GM19025 (cell line): ENCODE measurements at regions not wholly inside any gene's neighbourhood (a gene's known extent, or its start where the extent isn't known, plus 50 kb on each side); places are given as distances from the start of the nearest gene placed in this dataset.
"Not testable (repeated sequence)": the region's sequence is repeated elsewhere in the genome, so short reads cannot be mapped to it uniquely, and the experiment has no call there.

Source experiments
- ATAC-seq: cut with Tn5 transposase; IDR thresholded peaks from one replicate; pipeline ENCODE4 v1.9.1; 2021; ENCODE audit warnings: mild to moderate bottlenecking, low read depth, moderate library complexity; ENCODE audit not compliant: unreplicated experiment

DNA sequence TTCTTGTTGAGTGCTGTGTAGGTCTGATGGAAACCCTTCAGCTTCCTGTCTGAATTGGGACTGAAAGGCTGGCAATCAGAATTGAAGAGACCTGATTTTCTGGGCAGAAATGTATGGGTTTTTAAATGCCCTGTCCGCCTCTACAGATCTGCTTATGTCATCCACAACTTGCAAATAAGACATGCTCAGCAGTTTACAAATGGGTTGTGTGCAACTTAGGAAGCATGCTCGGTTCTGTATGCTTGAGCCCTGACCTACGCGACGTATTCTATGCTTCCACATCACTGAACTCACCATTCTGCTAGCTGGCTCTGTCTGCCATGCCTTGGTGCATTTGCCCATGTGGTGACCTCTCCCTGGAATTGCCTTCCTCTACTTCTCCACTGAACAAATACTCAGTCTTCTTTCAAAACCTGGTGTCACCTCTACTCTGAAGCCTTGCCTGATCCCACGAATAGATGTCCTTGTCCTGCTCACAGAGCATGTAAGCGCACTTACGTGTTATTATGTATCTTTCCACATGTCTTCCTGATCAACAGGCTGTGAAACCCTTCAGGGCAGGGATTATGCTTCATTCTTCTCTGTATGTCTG, 194.2 kb downstream of the ERCC6L2 start:
- no peak for ATAC-seq

DNA sequence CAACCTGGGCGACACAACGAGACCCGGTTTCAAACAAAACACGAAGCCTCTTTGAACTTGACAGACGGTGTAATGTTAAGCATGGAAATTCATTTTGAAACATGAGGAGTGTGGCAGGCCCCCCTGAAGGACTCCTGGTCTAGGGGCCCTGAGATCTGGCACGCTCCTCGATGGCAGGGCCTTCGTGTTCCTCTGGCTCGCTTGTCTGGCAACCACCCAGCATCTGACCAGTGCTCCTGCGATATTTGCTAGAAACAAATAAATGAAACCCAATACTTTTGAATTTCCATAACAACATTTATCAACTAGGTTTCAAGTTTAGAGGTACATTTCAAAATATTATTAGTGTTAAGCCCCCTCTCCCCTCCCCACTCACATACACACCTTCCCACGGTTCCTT, 193.0 kb downstream of the ERCC6L2 start:
- ATAC-seq = no peak

DNA sequence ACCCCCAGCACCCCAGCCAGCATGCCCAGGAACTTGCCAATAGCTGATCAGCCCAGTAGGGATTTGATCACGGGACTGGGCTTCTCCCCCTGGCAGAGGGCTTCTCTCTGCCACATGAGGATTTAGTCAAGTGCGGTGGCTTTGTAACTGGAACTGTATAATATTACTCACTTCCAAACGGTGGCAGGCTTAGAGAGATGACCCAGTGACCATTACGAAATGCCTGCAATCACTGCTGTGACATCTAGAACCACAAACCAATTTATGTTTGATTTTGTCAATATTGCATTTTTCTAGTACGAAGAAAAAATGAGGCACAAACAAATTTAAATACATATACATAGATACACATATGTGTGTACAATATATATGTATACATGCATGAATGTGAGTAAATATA, 192.1 kb downstream of the ERCC6L2 start:
- no peak for ATAC-seq

DNA sequence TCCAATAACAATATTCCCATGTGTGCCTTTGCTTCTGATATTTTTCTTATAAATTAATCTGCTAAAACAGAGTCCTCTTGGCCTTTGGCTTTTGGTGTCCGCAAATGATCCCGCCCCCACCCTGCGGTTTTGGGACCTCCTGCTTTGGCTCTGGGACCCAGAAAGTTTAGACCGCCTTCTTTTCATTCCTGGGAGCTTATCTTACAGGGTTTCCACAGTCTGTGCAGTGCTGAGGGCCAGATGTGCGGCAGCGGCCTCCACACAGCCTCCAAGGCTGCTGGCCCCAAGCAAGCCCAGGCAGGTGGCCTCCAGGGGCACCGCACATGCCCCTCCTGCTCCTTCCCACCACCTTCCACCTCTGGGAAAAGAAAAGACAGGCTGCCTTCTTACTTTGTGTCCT, 191.5 kb downstream of the ERCC6L2 start:
- no peak for ATAC-seq

DNA sequence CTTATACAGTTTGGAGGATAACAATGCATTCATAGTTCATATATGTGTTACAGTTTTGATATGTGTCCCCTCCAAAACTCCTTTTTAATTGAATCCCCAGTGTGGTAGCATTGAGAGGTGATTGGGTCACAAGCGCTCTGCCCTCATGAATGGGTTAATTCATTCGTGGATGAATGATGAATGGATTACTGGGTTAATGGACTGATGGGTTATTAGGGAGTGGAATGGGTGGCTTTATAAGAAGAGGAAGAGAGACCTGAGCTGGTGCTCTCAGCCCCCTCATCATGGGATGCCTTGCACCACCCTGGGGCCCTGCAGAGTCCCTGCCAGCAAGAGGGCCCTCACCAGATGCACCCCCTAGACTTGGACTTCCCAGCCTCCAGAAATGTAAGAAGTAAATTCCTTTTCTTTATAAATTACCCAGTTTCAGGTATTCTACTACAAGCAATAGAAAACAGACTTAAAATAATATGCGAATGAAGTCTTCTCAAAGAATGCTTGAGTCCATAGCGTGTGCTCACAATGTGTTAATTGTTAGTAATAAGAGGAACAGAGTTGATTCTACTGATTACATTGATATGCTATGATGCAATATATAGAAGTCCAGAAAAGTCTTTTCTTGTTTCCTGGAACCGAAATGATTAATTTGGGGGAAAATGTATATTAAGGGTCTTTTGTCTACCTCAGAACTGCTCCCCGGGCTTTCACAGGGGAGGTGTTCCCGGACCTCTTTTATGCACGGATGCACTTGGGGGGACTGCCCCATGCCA, 190.2 kb downstream of the ERCC6L2 start:
- no peak for ATAC-seq

DNA sequence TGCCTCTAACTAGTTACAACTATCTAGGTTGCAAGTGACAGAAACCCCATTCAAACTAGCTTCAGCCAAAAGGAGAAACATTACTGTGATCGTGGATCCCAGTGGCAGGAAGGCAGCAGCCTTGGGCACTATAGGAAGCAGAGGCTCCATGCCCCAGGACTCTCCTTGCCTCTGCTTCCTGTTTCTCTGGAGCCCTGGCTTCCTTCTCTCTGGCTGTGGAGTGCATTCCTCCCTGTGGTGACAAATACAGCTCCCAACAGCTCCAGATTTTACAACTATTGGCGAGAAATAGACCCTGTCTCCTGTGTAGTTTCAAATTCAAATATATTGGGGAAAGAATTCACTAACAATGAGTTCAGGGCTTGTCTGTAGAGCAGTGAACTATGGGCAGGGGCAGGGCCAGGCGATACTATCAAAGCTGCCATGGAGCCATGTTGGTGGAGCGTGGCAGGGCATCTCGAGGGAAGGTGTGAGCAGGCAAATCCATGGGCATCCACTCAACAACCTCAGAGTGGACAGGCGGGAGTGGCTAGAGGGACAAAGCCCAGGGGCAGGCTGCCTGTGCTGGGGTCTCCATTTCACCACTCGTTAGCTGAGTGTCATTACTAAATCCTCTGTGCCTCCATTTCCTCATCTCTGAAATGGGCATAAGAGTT, 189.5 kb downstream of the ERCC6L2 start:
- ATAC-seq = no peak

DNA sequence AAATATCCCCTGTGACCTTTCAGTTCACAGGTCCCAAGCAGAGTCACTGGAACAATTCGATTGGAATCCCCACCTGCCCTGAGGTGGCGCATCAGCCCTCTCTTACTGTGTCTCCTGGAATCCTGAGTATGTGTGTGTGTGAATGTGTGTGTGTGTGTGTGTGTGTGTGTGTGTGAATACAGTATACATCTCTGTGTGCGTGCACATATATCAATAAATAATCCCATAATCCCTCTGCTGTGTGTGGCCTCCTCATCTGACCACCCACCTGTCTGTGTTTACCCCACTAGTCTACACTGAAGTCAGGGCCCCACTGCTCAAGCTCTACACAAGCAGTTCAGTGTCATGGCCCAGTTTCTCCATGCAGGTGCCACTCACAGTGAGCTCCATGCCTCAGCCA, 187.4 kb downstream of the ERCC6L2 start:
- no peak for ATAC-seq

DNA sequence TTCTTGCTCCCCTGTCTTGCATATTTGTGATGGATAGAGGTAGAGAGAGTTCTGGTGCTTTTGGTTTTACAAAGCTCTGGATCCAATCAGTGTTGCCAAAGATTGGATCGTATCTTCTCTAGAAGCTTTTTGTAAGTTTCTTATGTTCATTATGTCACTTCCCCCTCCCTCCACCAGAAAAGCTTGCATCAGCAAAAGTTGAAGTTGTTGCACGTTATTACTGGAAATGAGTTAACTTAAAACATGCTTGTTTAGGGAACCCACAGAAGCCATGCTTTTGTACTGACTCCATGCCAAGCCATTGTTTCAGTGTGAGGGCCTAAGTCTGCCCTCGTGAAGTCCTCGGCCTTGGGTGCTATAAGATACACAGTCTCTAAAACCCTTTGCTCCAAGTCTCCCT, 186.5 kb downstream of the ERCC6L2 start:
- no peak for ATAC-seq

DNA sequence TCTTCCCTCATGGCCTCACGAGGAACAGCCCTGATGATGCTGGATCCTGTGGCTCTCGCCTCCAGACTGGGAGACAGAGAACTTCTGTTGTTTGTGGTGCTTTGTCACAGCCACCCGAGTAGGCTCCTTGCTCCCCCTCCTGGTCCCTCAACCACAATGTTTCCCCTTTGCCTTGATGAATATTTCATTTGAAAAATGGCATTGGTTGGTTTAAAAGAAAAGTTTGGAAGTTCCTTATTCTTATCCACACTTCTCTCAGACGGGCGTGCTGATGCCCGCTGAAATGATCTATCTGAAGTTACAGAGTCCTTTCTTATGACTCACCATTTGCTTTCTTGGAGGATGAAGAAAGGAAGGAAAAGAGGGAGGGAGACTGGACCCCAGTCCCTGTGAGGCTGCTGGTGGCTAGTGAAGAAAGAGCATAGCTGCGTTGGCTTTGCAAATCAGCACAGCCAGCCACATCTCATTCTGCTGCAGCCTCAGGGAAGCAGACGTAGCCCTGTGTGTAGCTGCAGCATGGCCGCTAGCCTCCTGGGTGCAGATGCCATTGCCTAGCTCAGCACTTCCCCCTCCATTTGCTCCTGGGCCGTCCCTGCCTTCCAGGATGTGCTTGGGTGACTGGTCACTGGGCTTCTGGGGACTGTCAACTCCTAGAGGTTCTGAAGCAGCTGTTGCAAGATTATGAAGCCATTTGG, 185.9 kb downstream of the ERCC6L2 start:
- no peak for ATAC-seq

DNA sequence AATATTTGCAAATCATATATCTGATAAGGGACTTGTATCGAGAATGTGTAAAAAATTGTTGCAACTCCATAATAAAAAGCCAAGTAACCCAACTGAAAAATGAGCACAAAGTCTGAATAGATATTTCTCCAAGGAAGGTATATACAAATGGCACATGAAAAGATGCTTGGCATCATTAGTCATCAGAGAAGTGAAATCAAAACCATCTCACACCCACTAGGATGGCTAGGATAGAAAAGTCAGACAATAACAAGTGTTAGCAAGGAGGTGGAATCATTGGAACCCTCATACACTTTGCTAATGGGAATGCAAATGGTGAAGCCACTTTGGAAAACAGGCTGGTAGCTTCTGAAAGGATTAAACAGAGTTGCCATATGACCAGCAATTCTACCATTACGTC, 182.7 kb downstream of the ERCC6L2 start:
- ATAC-seq = no peak

DNA sequence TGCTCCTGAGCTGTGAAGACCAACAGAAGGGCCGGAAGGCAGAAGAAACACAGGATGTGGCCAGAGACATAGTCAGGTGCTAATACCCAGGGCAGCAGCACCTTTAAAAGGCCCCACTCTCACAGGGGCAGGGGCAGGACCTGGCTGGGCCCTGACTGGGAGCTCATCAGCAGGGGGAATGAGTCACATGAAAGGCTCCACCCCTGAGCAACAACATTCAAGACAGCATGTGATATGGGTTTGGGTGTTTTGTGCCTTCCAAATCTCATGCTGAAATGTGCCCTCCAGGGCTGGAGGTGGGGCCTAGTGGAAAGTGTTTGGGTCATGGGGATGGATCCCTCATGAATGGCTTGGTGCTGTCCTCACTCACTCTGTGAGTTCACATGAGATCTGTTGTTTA, 181.7 kb downstream of the ERCC6L2 start:
- no peak for ATAC-seq

DNA sequence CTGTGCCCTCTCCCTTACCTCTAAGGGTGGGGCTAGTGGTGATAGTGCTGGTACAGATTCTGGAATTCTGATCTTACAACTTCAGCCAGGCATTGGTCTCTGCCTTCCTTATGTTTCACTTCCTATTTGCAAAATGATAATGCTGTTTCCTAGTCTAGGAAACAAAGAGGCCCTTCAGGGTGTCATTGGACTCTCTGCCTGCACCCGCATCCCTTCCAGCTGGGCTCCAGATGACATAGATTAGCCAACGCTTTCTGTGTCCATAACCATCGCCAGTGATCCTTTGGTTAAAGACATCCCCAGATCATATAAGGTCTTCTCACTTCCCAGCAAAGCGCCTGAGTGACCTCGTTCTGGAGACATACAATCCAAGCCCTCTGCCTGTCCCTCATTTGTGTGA, 180.7 kb downstream of the ERCC6L2 start:
- ATAC-seq = no peak

DNA sequence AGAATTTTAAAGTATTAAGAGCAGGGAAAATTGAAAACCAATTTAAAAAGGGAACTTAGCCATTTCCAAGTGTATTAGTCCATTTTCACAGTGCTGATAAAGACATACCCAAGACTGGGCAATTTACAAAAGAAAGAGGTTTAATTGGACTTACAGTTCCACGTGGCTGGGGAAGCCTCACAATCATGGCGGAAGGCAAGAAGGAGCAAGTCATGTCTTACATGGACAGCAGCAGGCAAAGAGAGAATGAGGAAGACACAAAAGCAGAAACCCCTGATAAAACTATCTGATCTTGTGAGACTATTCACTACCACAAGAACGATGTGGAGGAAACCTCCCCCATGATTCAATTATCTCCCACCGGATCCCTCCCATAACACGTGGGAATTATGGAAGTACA, 178.8 kb downstream of the ERCC6L2 start:
- not testable (repeated sequence) for ATAC-seq

DNA sequence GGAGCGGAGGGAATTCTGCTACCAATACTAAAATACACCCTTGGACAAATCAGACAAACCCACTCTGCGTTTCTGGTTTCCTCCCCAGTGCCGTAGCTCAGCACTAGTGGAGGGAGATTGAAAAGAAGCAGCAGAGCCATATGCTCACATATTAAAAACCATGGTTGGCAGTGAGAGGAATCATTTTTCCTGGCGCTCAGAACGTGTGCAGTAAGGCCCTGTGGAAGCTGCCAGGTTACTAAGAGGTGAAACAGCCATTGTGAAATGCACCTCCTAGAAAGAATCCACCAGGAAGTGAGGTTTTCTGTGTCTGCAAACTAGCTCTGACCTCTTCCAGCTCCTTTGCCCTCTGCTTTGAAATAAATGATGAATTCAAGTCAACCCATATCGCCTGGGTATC, 177.2 kb downstream of the ERCC6L2 start:
- no peak for ATAC-seq

DNA sequence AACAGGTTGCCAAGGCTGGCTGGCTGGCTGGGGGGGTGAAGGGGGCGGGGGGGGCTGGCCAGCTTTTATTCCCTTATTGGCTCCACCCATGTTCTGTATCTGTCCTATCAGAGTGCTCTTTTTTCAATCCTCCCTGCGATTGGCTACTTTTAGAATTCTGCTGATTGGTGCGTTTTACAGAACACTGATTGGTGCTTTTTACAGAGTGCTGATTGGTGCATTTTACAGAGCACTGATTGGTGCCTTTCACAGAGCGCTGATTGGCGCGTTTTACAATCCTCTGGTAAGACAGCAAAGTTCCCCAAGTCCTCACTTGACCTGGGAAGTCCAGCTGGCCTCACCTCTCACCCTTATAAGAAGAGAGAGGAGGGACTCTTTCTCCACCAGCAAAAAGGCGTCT, 175.9 kb downstream of the ERCC6L2 start:
- no peak for ATAC-seq

DNA sequence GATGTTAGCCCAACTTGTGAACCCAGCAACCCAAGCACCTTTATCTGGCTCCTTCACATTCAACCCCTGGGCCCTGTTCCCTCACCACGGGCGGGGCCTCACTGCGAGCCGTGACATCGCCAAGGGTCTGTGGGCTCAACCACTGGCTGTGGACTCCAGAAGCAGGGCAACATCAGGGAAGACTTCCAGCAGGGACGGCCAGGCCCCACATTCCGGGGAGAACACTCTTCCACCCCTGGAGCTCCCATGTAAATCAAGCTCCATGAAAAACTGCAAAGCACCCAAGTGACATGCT, 175.3 kb downstream of the ERCC6L2 start:
- no peak for ATAC-seq

DNA sequence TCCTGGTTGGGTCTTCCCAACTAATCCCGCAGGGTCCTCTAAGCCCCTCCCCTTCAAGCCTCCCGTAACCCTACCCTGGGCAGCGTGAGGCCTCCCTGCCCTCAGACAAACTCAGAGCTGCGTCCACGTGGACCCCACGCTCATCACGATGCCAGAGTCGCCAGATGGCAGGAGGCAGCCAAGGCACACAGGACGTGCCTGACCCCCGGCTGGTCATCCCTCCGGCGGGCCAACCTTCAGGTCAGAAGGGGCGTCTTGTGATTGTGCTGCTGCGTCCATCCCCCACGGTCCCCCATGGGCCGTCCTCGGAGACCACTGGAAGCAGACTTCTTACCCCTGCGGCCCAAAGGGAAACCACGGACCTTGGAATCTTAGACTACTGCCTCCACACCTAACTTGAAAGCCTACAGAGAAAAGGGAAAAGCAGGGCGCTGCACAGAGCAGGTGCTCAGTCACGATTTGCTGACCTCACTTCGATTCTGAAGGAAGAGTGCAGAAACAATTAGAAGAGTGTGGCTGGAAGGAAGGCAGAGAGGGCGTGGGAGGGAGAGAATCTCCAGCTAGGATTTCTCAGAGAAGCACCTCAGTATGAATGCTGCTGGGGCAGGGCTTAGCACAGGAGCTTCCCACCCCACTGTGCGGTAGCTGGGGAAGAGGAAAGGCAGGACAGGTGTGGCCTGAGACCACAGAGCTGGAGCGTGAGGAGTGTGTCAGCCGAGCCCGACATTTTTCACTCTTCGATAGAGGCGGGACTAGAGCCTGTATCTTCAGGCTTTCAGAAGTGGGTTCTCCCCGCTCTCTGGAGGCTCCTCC, 174.8 kb downstream of the ERCC6L2 start:
- ATAC-seq = no peak

DNA sequence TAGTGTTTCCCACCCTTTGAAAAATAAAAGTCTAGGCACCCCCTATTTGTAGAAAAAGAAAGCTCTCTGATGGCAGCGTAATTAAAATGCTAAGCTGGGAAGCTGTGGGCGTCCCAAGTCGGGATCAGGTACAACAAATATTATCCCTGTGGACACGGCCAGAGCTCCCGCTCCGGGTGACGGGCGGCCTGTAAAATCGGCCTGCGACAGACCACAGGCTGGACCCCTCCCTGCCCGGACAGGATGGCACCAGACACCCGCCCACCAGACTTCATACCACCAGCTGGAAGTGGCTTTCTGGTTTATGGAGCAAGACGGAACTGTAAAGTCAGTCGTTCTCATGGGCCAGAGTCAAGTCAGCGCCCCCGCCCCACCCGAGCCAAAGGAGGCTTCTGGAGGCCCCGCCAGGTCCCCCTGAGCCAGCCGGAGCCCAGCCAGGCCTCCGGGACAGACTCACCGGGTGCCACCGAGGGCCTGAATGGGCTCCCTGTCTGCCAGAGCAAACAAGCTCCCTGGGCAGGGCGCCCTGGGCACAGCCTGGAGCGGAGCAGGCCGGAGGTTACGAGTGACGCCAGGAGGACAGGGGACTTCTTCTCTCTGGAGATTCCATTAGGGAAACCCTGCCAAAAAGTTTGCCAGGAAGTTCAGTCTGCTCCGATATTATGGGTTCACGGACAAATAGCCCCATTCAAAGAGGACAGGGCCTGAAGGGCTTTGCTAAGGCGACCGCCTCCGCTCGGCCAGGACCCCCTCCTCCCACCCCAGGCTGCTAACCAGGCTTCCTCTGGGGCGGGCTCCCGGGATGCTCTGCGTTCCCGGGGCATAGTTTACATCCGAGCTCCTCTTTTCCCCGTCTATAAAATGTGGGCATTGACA, 173.7 kb downstream of the ERCC6L2 start:
- no peak for ATAC-seq

DNA sequence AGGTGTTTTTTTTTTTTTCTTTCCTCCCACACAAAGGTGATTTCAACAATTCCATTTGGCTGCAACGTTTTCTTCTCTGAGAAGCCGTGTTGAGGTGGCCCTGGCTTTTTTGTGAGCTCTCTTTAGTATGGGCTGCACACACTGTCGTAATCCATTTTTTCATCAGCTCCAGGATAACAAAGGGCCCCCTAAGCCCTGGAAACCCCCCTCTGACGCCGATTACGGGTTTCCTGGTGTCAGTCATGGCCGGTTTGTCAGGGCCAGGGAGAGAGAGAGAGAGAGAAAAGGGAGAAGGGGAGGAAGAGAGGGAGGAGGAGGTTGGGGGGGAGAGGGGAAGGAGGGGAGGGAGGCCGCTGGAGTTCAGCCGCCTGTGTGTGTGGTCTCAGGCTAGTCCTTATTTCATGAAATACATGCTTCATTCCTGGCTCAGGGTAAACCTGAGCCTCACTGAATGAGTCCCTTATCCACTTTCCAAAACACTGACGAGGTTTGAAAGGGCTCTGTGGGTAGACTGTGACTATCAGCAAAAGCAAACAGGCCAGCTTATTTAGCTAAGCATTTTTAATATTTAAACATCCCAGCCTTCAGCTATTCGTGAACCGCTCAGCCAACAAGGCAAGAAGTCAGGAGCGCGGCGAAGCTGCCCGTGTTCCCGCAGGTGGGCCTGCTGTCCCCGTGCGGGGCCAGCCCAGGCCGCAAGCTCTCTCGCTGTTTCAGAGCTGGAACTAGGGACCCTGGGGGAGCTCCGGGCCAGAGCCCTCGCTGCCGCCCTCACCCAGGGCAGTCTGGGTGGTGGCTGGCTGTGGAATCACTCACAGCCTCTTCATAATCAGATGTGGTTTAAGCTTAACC, 172.8 kb downstream of the ERCC6L2 start:
- no peak for ATAC-seq
